ENCODE measurements at regions not wholly inside any gene's neighbourhood (a gene's known extent, or its start where the extent isn't known, plus 50 kb on each side); places are given as distances from the start of the nearest gene placed in this dataset.

GRCh38 chr2:64402876-64403275 lies 51.1 kb upstream of the LGALSL start:
- H3K36me3 ChIP-seq (replicated peaks; ENCODE audit: low read depth, low read length), result no peaks in the 10 kb centered on the region
- H3K9ac ChIP-seq (ENCODE audit: low read length), result no peak overlapping the region
- no peaks in the 10 kb centered on the region for H3K9me3 ChIP-seq (ENCODE audit: insufficient read depth, low read length)
- no peaks in the 10 kb centered on the region for H4K20me1 ChIP-seq (ENCODE audit: insufficient read depth, low read length)
- H3K27me3 ChIP-seq (ENCODE audit: low read depth, low read length), result no peaks in the 10 kb centered on the region
- peaks cover 16% of the 10 kb centered on the region for H3K4me1 ChIP-seq (ENCODE audit: low read length)
- no peak overlapping the region for H3K27ac ChIP-seq (ENCODE audit: low read length)
- no peaks in the 10 kb centered on the region for H3K79me2 ChIP-seq (ENCODE audit: low read length)
- no peak overlapping the region for H3K4me2 ChIP-seq (ENCODE audit: low read length)
- H2AFZ ChIP-seq (ENCODE audit: low read depth, low read length), result no peak overlapping the region
- TF ChIP-seq CTCF (IDR thresholded peaks at IDR 0.05; ENCODE audit: low read depth, low read length), result no peak
- TF ChIP-seq EZH2phosphoT487 (IDR thresholded peaks at IDR 0.05; ENCODE audit: low read depth), result no peak
- no peak overlapping the region for H3K4me3 ChIP-seq (ENCODE audit: low read length)

GRCh38 chr2:64403426-64403825 lies 50.5 kb upstream of the LGALSL start:
- no peak overlapping the region for H3K27ac ChIP-seq (ENCODE audit: low read length)
- no peak overlapping the region for H2AFZ ChIP-seq (ENCODE audit: low read depth, low read length)
- no peaks in the 10 kb centered on the region for H4K20me1 ChIP-seq (ENCODE audit: insufficient read depth, low read length)
- H3K36me3 ChIP-seq (replicated peaks; ENCODE audit: low read depth, low read length), result no peaks in the 10 kb centered on the region
- no peak for TF ChIP-seq EZH2phosphoT487 (IDR thresholded peaks at IDR 0.05; ENCODE audit: low read depth)
- no peak for TF ChIP-seq CTCF (IDR thresholded peaks at IDR 0.05; ENCODE audit: low read depth, low read length)
- no peaks in the 10 kb centered on the region for H3K9me3 ChIP-seq (ENCODE audit: insufficient read depth, low read length)
- H3K27me3 ChIP-seq (ENCODE audit: low read depth, low read length), result no peaks in the 10 kb centered on the region
- no peak overlapping the region for H3K4me3 ChIP-seq (ENCODE audit: low read length)
- no peak overlapping the region for H3K4me2 ChIP-seq (ENCODE audit: low read length)
- peaks cover 11% of the 10 kb centered on the region for H3K4me1 ChIP-seq (ENCODE audit: low read length)
- H3K79me2 ChIP-seq (ENCODE audit: low read length), result no peaks in the 10 kb centered on the region
- H3K9ac ChIP-seq (ENCODE audit: low read length), result no peak overlapping the region

- Histone ChIP-seq H3K27ac (ENCODE audit: low read length) (no peak overlapping the region), H3K4me3 (ENCODE audit: low read length) (no peak overlapping the region), H3K4me1 (ENCODE audit: low read length) (peaks cover 8% of the 10 kb centered on the region), H3K27me3 (ENCODE audit: low read depth, low read length) (no peaks in the 10 kb centered on the region), H3K4me2 (ENCODE audit: low read length) (no peak overlapping the region), H3K9me3 (ENCODE audit: insufficient read depth, low read length) (no peaks in the 10 kb centered on the region), H3K9ac (ENCODE audit: low read length) (no peak overlapping the region), H3K36me3 (replicated peaks; ENCODE audit: low read depth, low read length) (no peaks in the 10 kb centered on the region), H4K20me1 (ENCODE audit: insufficient read depth, low read length) (no peaks in the 10 kb centered on the region), H3K79me2 (ENCODE audit: low read length) (no peaks in the 10 kb centered on the region), H2AFZ (ENCODE audit: low read depth, low read length) (no peak overlapping the region)
- TF ChIP-seq EZH2phosphoT487 (IDR thresholded peaks at IDR 0.05; ENCODE audit: low read depth) (no peak), CTCF (IDR thresholded peaks at IDR 0.05; ENCODE audit: low read depth, low read length) (no peak)
Measured at GRCh38 chr2:64404002-64404731, 49.8 kb upstream of the LGALSL start.

All from OCI-LY3 (cell line).